Calu3 (cell line): ENCODE measurements at regions not wholly inside any gene's neighbourhood (a gene's known extent, or its start where the extent isn't known, plus 50 kb on each side); places are given as distances from the start of the nearest gene placed in this dataset.
"Not testable (repeated sequence)": the region's sequence is repeated elsewhere in the genome, so short reads cannot be mapped to it uniquely, and the experiment has no call there.

ENCODE experiments used
- BruUV-seq: library from RNA; stranded (reverse); fragments of 400-500 nt; replicated peaks from 2 replicates; lab custom pipeline; 2021; lab: Mats Ljungman, UMichigan
- CTCF ChIA-PET: fragments of 300-600 bp; sonication (Branson Sonifier 250); formaldehyde crosslinking; loops from one replicate; lab custom pipeline; 2022; ENCODE audit warnings: antibody characterized with exemption; lab: Charles Lee
- DNase-seq: peaks from one replicate; pipeline ENCODE4 v3.0.0; 2022
- H3K27ac Mint-ChIP-seq: one replicate; pipeline ENCODE4 v1.8.0; 2022; ENCODE audit warnings: mixed read lengths; ENCODE audit not compliant: unreplicated experiment
- H3K27me3 Mint-ChIP-seq: one replicate; pipeline ENCODE4 v1.8.0; 2022; ENCODE audit warnings: mixed read lengths; ENCODE audit not compliant: unreplicated experiment
- H3K36me3 Mint-ChIP-seq: one replicate; pipeline ENCODE4 v1.8.0; 2022; ENCODE audit warnings: mild to moderate bottlenecking, moderate library complexity, mixed read lengths; ENCODE audit not compliant: insufficient read depth, unreplicated experiment
- H3K4me1 Mint-ChIP-seq: one replicate; pipeline ENCODE4 v1.8.0; 2022; ENCODE audit warnings: mild to moderate bottlenecking, low read depth, mixed read lengths; ENCODE audit not compliant: unreplicated experiment
- H3K4me3 Mint-ChIP-seq: one replicate; pipeline ENCODE4 v1.8.0; 2022; ENCODE audit warnings: mild to moderate bottlenecking, low read depth, moderate library complexity, mixed read lengths; ENCODE audit not compliant: unreplicated experiment
- H3K9me3 Mint-ChIP-seq: one replicate; pipeline ENCODE4 v1.8.0; 2022; ENCODE audit warnings: low read depth, mixed read lengths; ENCODE audit not compliant: unreplicated experiment
- intact Hi-C: fragments of 100-400 bp; cut with micrococcal nuclease; formaldehyde crosslinking; loops from one replicate; pipeline ENCODE4 v1.10.0; 2022; ENCODE audit not compliant: unreplicated experiment
- TF ChIP-seq, protein P1 (sequence below): fragments of 200-600 bp; IDR thresholded peaks from one replicate; pipeline ENCODE4 v1.8.0; 2022; ENCODE audit warnings: antibody characterized with exemption; ENCODE audit not compliant: unreplicated experiment

DNA sequence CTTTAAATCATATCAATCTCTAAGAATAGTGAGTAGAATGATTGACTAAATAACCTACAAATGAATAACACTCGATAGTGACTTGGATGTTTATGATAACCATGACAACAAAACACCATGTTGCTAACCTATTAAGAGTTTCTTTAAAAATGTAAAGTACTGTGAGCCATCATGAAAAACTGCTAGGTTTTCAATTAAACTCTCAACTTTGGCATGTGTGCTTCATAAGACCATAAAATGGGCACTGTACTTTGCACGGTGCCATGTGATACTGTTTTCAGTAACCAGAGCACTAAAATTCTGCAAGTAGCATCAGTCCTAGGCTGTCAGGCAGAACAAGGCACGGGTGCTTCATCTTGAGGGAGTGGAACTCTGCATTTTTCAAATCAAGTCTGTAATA lies 96.2 kb upstream of the TRIM77 start:
- no peak for DNase-seq
- BruUV-seq, result no TSS peak
- Mint-ChIP-seq H3K9me3 (no peaks in the 10 kb centered on the region), H3K27ac (no peak overlapping the region), H3K4me1 (no peaks in the 10 kb centered on the region), H3K36me3 (no peaks in the 10 kb centered on the region), H3K27me3 (no peaks in the 10 kb centered on the region), H3K4me3 (no peak overlapping the region)
- TF ChIP-seq, protein P1, sequence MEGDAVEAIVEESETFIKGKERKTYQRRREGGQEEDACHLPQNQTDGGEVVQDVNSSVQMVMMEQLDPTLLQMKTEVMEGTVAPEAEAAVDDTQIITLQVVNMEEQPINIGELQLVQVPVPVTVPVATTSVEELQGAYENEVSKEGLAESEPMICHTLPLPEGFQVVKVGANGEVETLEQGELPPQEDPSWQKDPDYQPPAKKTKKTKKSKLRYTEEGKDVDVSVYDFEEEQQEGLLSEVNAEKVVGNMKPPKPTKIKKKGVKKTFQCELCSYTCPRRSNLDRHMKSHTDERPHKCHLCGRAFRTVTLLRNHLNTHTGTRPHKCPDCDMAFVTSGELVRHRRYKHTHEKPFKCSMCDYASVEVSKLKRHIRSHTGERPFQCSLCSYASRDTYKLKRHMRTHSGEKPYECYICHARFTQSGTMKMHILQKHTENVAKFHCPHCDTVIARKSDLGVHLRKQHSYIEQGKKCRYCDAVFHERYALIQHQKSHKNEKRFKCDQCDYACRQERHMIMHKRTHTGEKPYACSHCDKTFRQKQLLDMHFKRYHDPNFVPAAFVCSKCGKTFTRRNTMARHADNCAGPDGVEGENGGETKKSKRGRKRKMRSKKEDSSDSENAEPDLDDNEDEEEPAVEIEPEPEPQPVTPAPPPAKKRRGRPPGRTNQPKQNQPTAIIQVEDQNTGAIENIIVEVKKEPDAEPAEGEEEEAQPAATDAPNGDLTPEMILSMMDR, result no peak
- CTCF ChIA-PET, result no interaction called here
- intact Hi-C loops, result loop anchor here (2.0 to 5.0 kb wide), 3 partner anchors 117 to 281 kb away; no protein-coding TSS in a partner anchor

DNA sequence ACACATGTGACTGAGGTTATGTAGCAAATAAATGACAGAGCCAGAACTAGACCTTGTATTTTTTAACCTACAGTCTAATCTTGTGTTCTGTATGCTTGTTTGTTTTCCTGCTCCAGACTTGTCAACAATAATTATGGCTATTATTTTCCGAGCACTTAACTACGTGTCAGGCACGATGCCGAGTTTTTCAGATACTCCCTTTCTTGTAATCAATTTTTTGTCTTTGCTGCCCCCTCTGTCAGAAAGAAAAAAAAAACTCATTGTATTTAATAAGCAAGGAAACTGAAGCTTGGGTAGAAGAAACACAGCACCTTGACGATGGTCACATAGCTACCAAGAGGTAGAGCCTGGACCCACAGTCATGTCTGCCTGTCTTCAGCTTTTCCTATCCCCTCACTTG lies 95.7 kb upstream of the TRIM77 start:
- not testable (repeated sequence) for H3K9me3 Mint-ChIP-seq, H3K4me3 Mint-ChIP-seq, DNase-seq, H3K27ac Mint-ChIP-seq, H3K4me1 Mint-ChIP-seq, H3K36me3 Mint-ChIP-seq, BruUV-seq, H3K27me3 Mint-ChIP-seq
- intact Hi-C loops, result loop anchor here (2.0 to 5.0 kb wide), 3 partner anchors 117 to 282 kb away; no protein-coding TSS in a partner anchor
- CTCF ChIA-PET, result interaction anchor here (0.8 kb wide), 1 partner anchor 137 kb away, joined by 3 read pairs; no protein-coding TSS in a partner anchor

DNA sequence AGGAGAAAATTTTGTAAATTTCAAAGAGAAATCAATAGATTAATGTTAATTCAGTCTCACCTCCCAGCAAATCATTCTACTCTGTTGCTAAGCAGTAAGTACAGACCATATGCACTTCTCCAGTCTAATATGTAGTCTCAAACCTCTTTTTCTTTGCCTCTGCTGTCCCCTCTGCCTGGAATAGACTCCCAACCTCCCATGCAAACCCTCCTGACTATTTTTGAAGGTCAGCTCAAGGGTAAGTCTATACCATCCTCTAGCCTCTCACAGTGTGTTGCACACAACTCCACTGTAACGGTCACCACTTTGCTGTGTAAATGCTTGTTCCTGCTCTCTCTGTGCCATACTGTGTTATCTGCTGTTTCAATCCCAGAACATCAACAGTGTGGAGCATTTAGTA lies 94.5 kb upstream of the TRIM77 start:
- H3K4me1 Mint-ChIP-seq, H3K4me3 Mint-ChIP-seq, H3K27me3 Mint-ChIP-seq, DNase-seq, CTCF ChIA-PET, H3K27ac Mint-ChIP-seq, BruUV-seq, H3K9me3 Mint-ChIP-seq, H3K36me3 Mint-ChIP-seq: not testable (repeated sequence)
- intact Hi-C loops, result loop anchor here (2.0 kb wide), 3 partner anchors 139 to 517 kb away; no protein-coding TSS in a partner anchor

DNA sequence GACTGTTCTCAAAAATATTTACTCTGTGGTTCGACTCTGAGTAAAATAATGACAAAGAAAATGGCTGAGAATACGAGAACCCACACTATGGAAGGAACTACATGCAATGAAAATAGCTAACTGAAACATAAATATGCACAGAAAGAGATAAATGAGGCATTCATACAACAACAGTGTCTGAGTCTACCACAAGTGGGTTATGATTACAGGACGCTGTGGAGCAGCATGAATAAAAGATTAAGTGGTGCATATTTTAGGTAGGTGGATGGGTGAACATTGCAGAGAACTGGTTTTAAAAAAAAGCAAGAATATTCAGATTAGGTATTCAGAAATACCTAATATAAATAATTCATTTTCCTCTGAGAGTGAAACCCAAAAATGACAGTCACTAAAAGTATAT lies 93.9 kb upstream of the TRIM77 start:
- H3K9me3 Mint-ChIP-seq, BruUV-seq, H3K36me3 Mint-ChIP-seq, H3K4me3 Mint-ChIP-seq, H3K27me3 Mint-ChIP-seq, H3K4me1 Mint-ChIP-seq, H3K27ac Mint-ChIP-seq, DNase-seq, CTCF ChIA-PET: not testable (repeated sequence)
- intact Hi-C loops, result loop anchor here (2.0 kb wide), 1 partner anchor 517 kb away; no protein-coding TSS in a partner anchor

DNA sequence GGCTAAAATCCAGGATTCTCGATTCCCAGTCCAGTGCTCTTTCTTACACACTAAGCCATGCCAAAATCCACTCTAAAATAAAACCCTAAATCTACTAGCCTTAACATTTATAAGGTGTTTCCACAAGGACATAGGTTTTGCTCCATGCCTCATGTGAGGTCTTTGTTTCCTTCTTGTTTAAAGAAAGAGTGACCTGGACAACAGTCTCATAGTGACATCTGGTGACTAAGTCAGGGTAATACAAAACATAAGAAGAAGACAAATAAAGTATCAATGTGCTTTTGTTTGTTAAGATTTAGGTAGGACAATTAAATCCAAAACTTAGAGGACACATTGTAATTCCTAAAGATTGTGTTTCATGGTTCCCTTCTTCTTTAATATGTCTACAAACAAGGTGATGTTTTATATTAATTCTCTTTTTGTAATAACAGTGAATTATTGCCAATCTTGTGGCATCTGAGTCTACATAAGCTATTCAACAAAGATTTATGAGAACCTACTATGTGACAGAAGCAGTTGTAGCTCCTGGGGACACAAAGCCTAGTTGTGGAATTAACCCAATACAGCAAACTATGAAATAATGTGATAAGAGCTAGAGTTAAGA lies 93.0 kb upstream of the TRIM77 start:
- CTCF ChIA-PET, H3K4me1 Mint-ChIP-seq, DNase-seq, H3K36me3 Mint-ChIP-seq, BruUV-seq, H3K27me3 Mint-ChIP-seq, H3K4me3 Mint-ChIP-seq, H3K27ac Mint-ChIP-seq, H3K9me3 Mint-ChIP-seq: not testable (repeated sequence)
- intact Hi-C loops, result loop anchor here (2.0 kb wide), 1 partner anchor 518 kb away; no protein-coding TSS in a partner anchor

DNA sequence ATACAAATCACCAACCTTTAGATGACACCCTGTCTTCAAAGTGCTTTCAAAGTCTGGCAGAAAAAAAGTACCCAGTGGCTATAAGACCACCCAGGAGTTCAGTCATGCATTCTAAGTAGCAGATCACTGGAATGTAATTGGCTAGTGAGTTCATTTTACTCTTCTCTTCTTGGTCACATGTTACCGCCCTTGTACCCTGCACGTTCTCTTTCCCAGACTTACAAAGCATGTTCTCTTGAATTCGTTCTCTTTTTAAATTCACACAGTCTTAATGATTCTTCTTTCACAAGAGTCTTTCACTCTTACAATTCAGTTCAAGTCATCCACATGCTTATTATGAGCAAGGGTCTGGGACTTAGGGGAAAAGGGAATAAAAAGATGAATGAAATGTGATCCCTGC lies 89.4 kb upstream of the TRIM77 start:
- CTCF ChIA-PET, result not testable (repeated sequence)

More for the DNA sequence above, 89.4 kb upstream of the TRIM77 start:
- H3K36me3 Mint-ChIP-seq, BruUV-seq, intact Hi-C loops, H3K27ac Mint-ChIP-seq, DNase-seq, H3K27me3 Mint-ChIP-seq, H3K9me3 Mint-ChIP-seq, H3K4me1 Mint-ChIP-seq, H3K4me3 Mint-ChIP-seq: not testable (repeated sequence)
